ENCODE measurements at regions not wholly inside any gene's neighbourhood (a gene's known extent, or its start where the extent isn't known, plus 50 kb on each side); places are given as distances from the start of the nearest gene placed in this dataset.

- DNase-seq (no peak), ATAC-seq (ENCODE audit: low read depth) (no peak)
- Mint-ChIP-seq H3K4me1 (no peaks in the 10 kb centered on the region), H3K4me3 (no peak overlapping the region), H3K27ac (no peak overlapping the region), H3K9me3 (ENCODE audit: insufficient read depth) (no peaks in the 10 kb centered on the region), H3K27me3 (no peaks in the 10 kb centered on the region)
- H3K27me3 ChIP-seq (replicated peaks in 1 of 4; ENCODE audit: control extremely low read depth in 1 of 4, control insufficient read depth in 3 of 4, insufficient read depth in 4 of 4, low read length in 3 of 4) = no peaks in the 10 kb centered on the region
- H2AFZ ChIP-seq (ENCODE audit: insufficient read depth, low read depth, low read length, poor library complexity, severe bottlenecking) = no peak overlapping the region
- no peaks in the 10 kb centered on the region for H3K36me3 ChIP-seq (replicated peaks in 1 of 2; ENCODE audit: control extremely low read depth in 1 of 2, control insufficient read depth in 1 of 2, extremely low read depth in 1 of 2, insufficient read depth in 2 of 2, low read length in 1 of 2)
- ChIA-PET POLR2A (no interaction called here), CTCF (no interaction called here)
- no peaks in the 10 kb centered on the region for H3K4me1 ChIP-seq (ENCODE audit: control insufficient read depth in 2 of 2, insufficient read depth in 2 of 2, low read length in 2 of 2)
- H3K4me2 ChIP-seq (replicated peaks; ENCODE audit: low read depth, low read length, poor library complexity, severe bottlenecking) = no peak overlapping the region
- H4K20me1 ChIP-seq (ENCODE audit: control insufficient read depth, insufficient read depth, low read length, poor library complexity, severe bottlenecking) = no peaks in the 10 kb centered on the region
- 57% methylated on average over 1 of the region's 3 CpGs for WGBS (ENCODE audit: insufficient coverage)
- no peak overlapping the region for H3K4me3 ChIP-seq (ENCODE audit: control extremely low read depth in 1 of 5, extremely low read depth in 1 of 5, insufficient read depth in 1 of 5, low read depth in 2 of 5, low read length in 4 of 5)
- no peak overlapping the region for H3K9ac ChIP-seq (ENCODE audit: low read length)
- no peaks in the 10 kb centered on the region for H3K79me2 ChIP-seq (ENCODE audit: control insufficient read depth, insufficient read depth, low read length)
- peaks cover 0 to 4% (median 0%) of the 10 kb centered on the region in 3 donors for H3K9me3 ChIP-seq (ENCODE audit: control extremely low read depth in 1 of 3, control insufficient read depth in 2 of 3, insufficient read depth in 1 of 3, low read length in 2 of 3)
- H3K27ac ChIP-seq (ENCODE audit: low read length in 2 of 2) = no peak overlapping the region
- TF ChIP-seq EZH2 (IDR thresholded peaks at IDR 0.05; ENCODE audit: borderline replicate concordance, insufficient read depth, low read depth, low read length, poor library complexity, severe bottlenecking) = no peak
- TF ChIP-seq CTCF (IDR thresholded peaks at IDR 0.05) = no peak
- intact Hi-C loops (cut with micrococcal nuclease) = no loop called here
These were observed 751.0 kb downstream of the KCNA4 start for GRCh38 chr11:29265792-29266191.

GRCh38 chr11:29265381-29265780 is 751.4 kb downstream of the KCNA4 start:
- no peak for DNase-seq
- H3K79me2 ChIP-seq (ENCODE audit: control insufficient read depth, insufficient read depth, low read length) = no peaks in the 10 kb centered on the region
- H3K4me1 ChIP-seq (ENCODE audit: control insufficient read depth in 2 of 2, insufficient read depth in 2 of 2, low read length in 2 of 2) = no peaks in the 10 kb centered on the region
- TF ChIP-seq EZH2 (IDR thresholded peaks at IDR 0.05; ENCODE audit: borderline replicate concordance, insufficient read depth, low read depth, low read length, poor library complexity, severe bottlenecking) = no peak
- TF ChIP-seq CTCF (IDR thresholded peaks at IDR 0.05) = no peak
- no peaks in the 10 kb centered on the region for H4K20me1 ChIP-seq (ENCODE audit: control insufficient read depth, insufficient read depth, low read length, poor library complexity, severe bottlenecking)
- ChIA-PET POLR2A (no interaction called here), CTCF (no interaction called here)
- H3K27ac ChIP-seq (ENCODE audit: low read length in 2 of 2) = no peak overlapping the region
- no peak for ATAC-seq (ENCODE audit: low read depth)
- H3K4me3 ChIP-seq (ENCODE audit: control extremely low read depth in 1 of 5, extremely low read depth in 1 of 5, insufficient read depth in 1 of 5, low read depth in 2 of 5, low read length in 4 of 5) = no peak overlapping the region
- H3K4me2 ChIP-seq (replicated peaks; ENCODE audit: low read depth, low read length, poor library complexity, severe bottlenecking) = no peak overlapping the region
- peaks cover 0 to 4% (median 0%) of the 10 kb centered on the region in 3 donors for H3K9me3 ChIP-seq (ENCODE audit: control extremely low read depth in 1 of 3, control insufficient read depth in 2 of 3, insufficient read depth in 1 of 3, low read length in 2 of 3)
- no peaks in the 10 kb centered on the region for H3K9me3 Mint-ChIP-seq (ENCODE audit: insufficient read depth)
- no peak overlapping the region for H3K4me3 Mint-ChIP-seq
- no peaks in the 10 kb centered on the region for H3K4me1 Mint-ChIP-seq
- no peak overlapping the region for H3K9ac ChIP-seq (ENCODE audit: low read length)
- H3K27me3 ChIP-seq (replicated peaks in 1 of 4; ENCODE audit: control extremely low read depth in 1 of 4, control insufficient read depth in 3 of 4, insufficient read depth in 4 of 4, low read length in 3 of 4) = no peaks in the 10 kb centered on the region
- intact Hi-C loops (cut with micrococcal nuclease) = no loop called here
- no peaks in the 10 kb centered on the region for H3K27me3 Mint-ChIP-seq
- no peaks in the 10 kb centered on the region for H3K36me3 ChIP-seq (replicated peaks in 1 of 2; ENCODE audit: control extremely low read depth in 1 of 2, control insufficient read depth in 1 of 2, extremely low read depth in 1 of 2, insufficient read depth in 2 of 2, low read length in 1 of 2)
- H3K27ac Mint-ChIP-seq = no peak overlapping the region
- no peak overlapping the region for H2AFZ ChIP-seq (ENCODE audit: insufficient read depth, low read depth, low read length, poor library complexity, severe bottlenecking)

All from B cell (primary cell).